ENCODE measurements at regions not wholly inside any gene's neighbourhood (a gene's known extent, or its start where the extent isn't known, plus 50 kb on each side); places are given as distances from the start of the nearest gene placed in this dataset.

- no peaks in the 10 kb centered on the region for H3K27me3 ChIP-seq
- H3K36me3 ChIP-seq: no peaks in the 10 kb centered on the region
- peak overlapping the region in 1 of 4 donors; percentile 65 for H3K27ac ChIP-seq
- H3K9me3 ChIP-seq: no peaks in the 10 kb centered on the region
- no peak for ATAC-seq
- 51 to 56% methylated on average over 5 of the region's 5 CpGs for WGBS, 2 donors (ENCODE audit: low coverage in 1 of 2)
- TF ChIP-seq EP300 (IDR thresholded peaks at IDR 0.05) (no peak), CTCF (IDR thresholded peaks at IDR 0.05) (no peak), POLR2AphosphoS5 (IDR thresholded peaks at IDR 0.05) (no peak), POLR2A (IDR thresholded peaks at IDR 0.05) (no peak)
- H3K4me3 ChIP-seq: no peak overlapping the region
- H3K4me1 ChIP-seq: peaks cover 0 to 19% (median 0%) of the 10 kb centered on the region in 3 donors
Measured at GRCh38 chr12:91380631-91381030, 198.0 kb upstream of the DCN start.

GRCh38 chr12:91379051-91379775 lies 196.6 kb upstream of the DCN start:
- ATAC-seq: no peak
- H3K36me3 ChIP-seq: no peaks in the 10 kb centered on the region
- TF ChIP-seq CTCF (IDR thresholded peaks at IDR 0.05) (no peak), POLR2A (IDR thresholded peaks at IDR 0.05) (no peak), POLR2AphosphoS5 (IDR thresholded peaks at IDR 0.05) (no peak), EP300 (IDR thresholded peaks at IDR 0.05) (no peak)
- peaks cover 0 to 15% (median 0%) of the 10 kb centered on the region in 3 donors for H3K4me1 ChIP-seq
- no peak overlapping the region for H3K4me3 ChIP-seq
- no peak overlapping the region for H3K27ac ChIP-seq
- no peaks in the 10 kb centered on the region for H3K27me3 ChIP-seq
- WGBS, 2 donors (ENCODE audit: low coverage in 1 of 2): 83 to 89% methylated on average over 2 of the region's 2 CpGs
- H3K9me3 ChIP-seq: no peaks in the 10 kb centered on the region

- no peak for ATAC-seq
- Histone ChIP-seq H3K36me3 (no peaks in the 10 kb centered on the region), H3K27me3 (no peaks in the 10 kb centered on the region), H3K27ac (no peak overlapping the region), H3K9me3 (no peaks in the 10 kb centered on the region), H3K4me1 (peaks cover 0 to 8% (median 0%) of the 10 kb centered on the region in 3 donors), H3K4me3 (no peak overlapping the region)
- TF ChIP-seq POLR2A (IDR thresholded peaks at IDR 0.05): no peak
- 57 to 71% methylated on average over 3 of the region's 3 CpGs for WGBS, 2 donors (ENCODE audit: low coverage in 1 of 2)
Measured at GRCh38 chr12:91377436-91377835, 194.8 kb upstream of the DCN start.

GRCh38 chr12:91373086-91373485 lies 190.5 kb upstream of the DCN start:
- no peak for ATAC-seq
- Histone ChIP-seq H3K9me3 (no peaks in the 10 kb centered on the region), H3K36me3 (no peaks in the 10 kb centered on the region), H3K4me3 (no peak overlapping the region), H3K4me1 (no peaks in the 10 kb centered on the region), H3K27ac (no peak overlapping the region), H3K27me3 (no peaks in the 10 kb centered on the region)
- TF ChIP-seq POLR2A (IDR thresholded peaks at IDR 0.05): no peak
- WGBS, 2 donors (ENCODE audit: low coverage in 1 of 2): 92 to 94% methylated on average over 2 of the region's 2 CpGs

- no peaks in the 10 kb centered on the region for H3K27me3 ChIP-seq
- no peak overlapping the region for H3K27ac ChIP-seq
- no peaks in the 10 kb centered on the region for H3K9me3 ChIP-seq
- no peak overlapping the region for H3K4me3 ChIP-seq
- TF ChIP-seq EP300 (IDR thresholded peaks at IDR 0.05): no peak
- no peak for TF ChIP-seq POLR2A (IDR thresholded peaks at IDR 0.05)
- no peak for TF ChIP-seq CTCF (IDR thresholded peaks at IDR 0.05)
- no peak for TF ChIP-seq POLR2AphosphoS5 (IDR thresholded peaks at IDR 0.05)
- ATAC-seq: no peak
- WGBS, 2 donors (ENCODE audit: low coverage in 1 of 2): 79 to 96% methylated on average over 2 to 4 of the region's 4 CpGs
- no peaks in the 10 kb centered on the region for H3K36me3 ChIP-seq
- H3K4me1 ChIP-seq: no peaks in the 10 kb centered on the region
Measured at GRCh38 chr12:91370086-91370868, 187.7 kb upstream of the DCN start.

GRCh38 chr12:91368613-91369012 lies 186.0 kb upstream of the DCN start:
- ATAC-seq: no peak
- Histone ChIP-seq H3K4me1 (no peaks in the 10 kb centered on the region), H3K4me3 (no peak overlapping the region), H3K9me3 (no peaks in the 10 kb centered on the region), H3K27ac (no peak overlapping the region), H3K36me3 (no peaks in the 10 kb centered on the region), H3K27me3 (no peaks in the 10 kb centered on the region)
- 62 to 65% methylated on average over 3 to 4 of the region's 4 CpGs for WGBS, 2 donors (ENCODE audit: low coverage in 1 of 2)
- TF ChIP-seq EP300 (IDR thresholded peaks at IDR 0.05) (no peak), CTCF (IDR thresholded peaks at IDR 0.05) (no peak), POLR2A (IDR thresholded peaks at IDR 0.05) (no peak), POLR2AphosphoS5 (IDR thresholded peaks at IDR 0.05) (no peak)
